ENCODE measurements at regions not wholly inside any gene's neighbourhood (a gene's known extent, or its start where the extent isn't known, plus 50 kb on each side); places are given as distances from the start of the nearest gene placed in this dataset.
"Not testable (repeated sequence)": the region's sequence is repeated elsewhere in the genome, so short reads cannot be mapped to it uniquely, and the experiment has no call there.

GRCh38 chr17:83159204-83160049, 80.0 kb downstream of the METRNL start:
- DNase-seq (ENCODE audit: low spot score): no peak

- no peak for DNase-seq (ENCODE audit: low spot score)
Observed at GRCh38 chr17:83160443-83161297, 81.3 kb downstream of the METRNL start.

- no peak for DNase-seq (ENCODE audit: low spot score)
Observed at GRCh38 chr17:83161298-83162034, 82.1 kb downstream of the METRNL start.

GRCh38 chr17:83162035-83162745, 82.8 kb downstream of the METRNL start:
- no peak for DNase-seq (ENCODE audit: low spot score)

- DNase-seq (ENCODE audit: low spot score): no peak
Observed at GRCh38 chr17:83164490-83164889, 85.1 kb downstream of the METRNL start.

- DNase-seq (ENCODE audit: low spot score): no peak
Observed at GRCh38 chr17:83170571-83171260, 91.3 kb downstream of the METRNL start.

- DNase-seq (ENCODE audit: low spot score): no peak
Observed at GRCh38 chr17:83171661-83172060, 92.3 kb downstream of the METRNL start.

- DNase-seq (ENCODE audit: low spot score): not testable (repeated sequence)
Observed at GRCh38 chr17:83172099-83172498, 92.7 kb downstream of the METRNL start.

GRCh38 chr17:83172646-83173045, 93.2 kb downstream of the METRNL start:
- not testable (repeated sequence) for DNase-seq (ENCODE audit: low spot score)

- not testable (repeated sequence) for DNase-seq (ENCODE audit: low spot score)
Observed at GRCh38 chr17:83173180-83173913, 93.9 kb downstream of the METRNL start.

GRCh38 chr17:83173914-83174361, 94.5 kb downstream of the METRNL start:
- DNase-seq (ENCODE audit: low spot score): no peak

GRCh38 chr17:83174362-83175118, 95.1 kb downstream of the METRNL start:
- no peak for DNase-seq (ENCODE audit: low spot score)

- no peak for DNase-seq (ENCODE audit: low spot score)
Observed at GRCh38 chr17:83175119-83175821, 95.9 kb downstream of the METRNL start.

GRCh38 chr17:83175822-83176622, 96.6 kb downstream of the METRNL start:
- no peak for DNase-seq (ENCODE audit: low spot score)

GRCh38 chr17:83176623-83177583, 97.5 kb downstream of the METRNL start:
- no peak for DNase-seq (ENCODE audit: low spot score)

GRCh38 chr17:83177611-83178532, 98.5 kb downstream of the METRNL start:
- no peak for DNase-seq (ENCODE audit: low spot score)
